Stimulated activated CD8-positive, alpha-beta memory T cell treated with anti-CD3 and anti-CD28 coated beads, Interleukin-4, amount 100 ng/mL, for 24 hours (primary cell): ENCODE measurements at regions not wholly inside any gene's neighbourhood (a gene's known extent, or its start where the extent isn't known, plus 50 kb on each side); places are given as distances from the start of the nearest gene placed in this dataset.

Source experiments
- DNase-seq: peaks from one replicate; pipeline ENCODE4 v3.0.0-alpha.2; 2020; ENCODE audit warnings: low read depth

GRCh38 chr21:15370462-15370975 is 305.7 kb upstream of the NRIP1 start:
- DNase-seq, result no peak

GRCh38 chr21:15373941-15374340 is 309.1 kb upstream of the NRIP1 start:
- DNase-seq, result no peak

- no peak for DNase-seq
These were observed 315.0 kb upstream of the NRIP1 start for GRCh38 chr21:15379776-15380175.

GRCh38 chr21:15383588-15383987 is 318.8 kb upstream of the NRIP1 start:
- DNase-seq, result no peak

GRCh38 chr21:15390049-15390448 is 325.2 kb upstream of the NRIP1 start:
- no peak for DNase-seq

- no peak for DNase-seq
These were observed 332.5 kb upstream of the NRIP1 start for GRCh38 chr21:15397258-15397657.

GRCh38 chr21:15400905-15401304 is 328.9 kb upstream of the USP25 start:
- no peak for DNase-seq

- DNase-seq, result no peak
These were observed 328.5 kb upstream of the USP25 start for GRCh38 chr21:15401331-15401730.

GRCh38 chr21:15405214-15405613 is 324.6 kb upstream of the USP25 start:
- DNase-seq, result no peak

GRCh38 chr21:15406791-15407190 is 323.0 kb upstream of the USP25 start:
- DNase-seq, result no peak

GRCh38 chr21:15407585-15407984 is 322.2 kb upstream of the USP25 start:
- no peak for DNase-seq

GRCh38 chr21:15408089-15408488 is 321.7 kb upstream of the USP25 start:
- DNase-seq, result no peak

- no peak for DNase-seq
These were observed 320.8 kb upstream of the USP25 start for GRCh38 chr21:15409031-15409430.

GRCh38 chr21:15410853-15411252 is 318.9 kb upstream of the USP25 start:
- DNase-seq, result no peak

- no peak for DNase-seq
These were observed 315.7 kb upstream of the USP25 start for GRCh38 chr21:15414057-15414456.

- no peak for DNase-seq
These were observed 314.1 kb upstream of the USP25 start for GRCh38 chr21:15415541-15416261.

- DNase-seq, result no peak
These were observed 308.3 kb upstream of the USP25 start for GRCh38 chr21:15421441-15421881.

GRCh38 chr21:15421947-15422346 is 307.8 kb upstream of the USP25 start:
- no peak for DNase-seq

- DNase-seq, result no peak
These were observed 307.0 kb upstream of the USP25 start for GRCh38 chr21:15422783-15423182.

- no peak for DNase-seq
These were observed 305.9 kb upstream of the USP25 start for GRCh38 chr21:15423676-15424445.

- DNase-seq, result no peak
These were observed 304.7 kb upstream of the USP25 start for GRCh38 chr21:15425049-15425448.

GRCh38 chr21:15430023-15430422 is 299.8 kb upstream of the USP25 start:
- DNase-seq, result no peak

- DNase-seq, result no peak
These were observed 299.2 kb upstream of the USP25 start for GRCh38 chr21:15430577-15430976.
